ENCODE measurements at regions not wholly inside any gene's neighbourhood (a gene's known extent, or its start where the extent isn't known, plus 50 kb on each side); places are given as distances from the start of the nearest gene placed in this dataset.

DNA sequence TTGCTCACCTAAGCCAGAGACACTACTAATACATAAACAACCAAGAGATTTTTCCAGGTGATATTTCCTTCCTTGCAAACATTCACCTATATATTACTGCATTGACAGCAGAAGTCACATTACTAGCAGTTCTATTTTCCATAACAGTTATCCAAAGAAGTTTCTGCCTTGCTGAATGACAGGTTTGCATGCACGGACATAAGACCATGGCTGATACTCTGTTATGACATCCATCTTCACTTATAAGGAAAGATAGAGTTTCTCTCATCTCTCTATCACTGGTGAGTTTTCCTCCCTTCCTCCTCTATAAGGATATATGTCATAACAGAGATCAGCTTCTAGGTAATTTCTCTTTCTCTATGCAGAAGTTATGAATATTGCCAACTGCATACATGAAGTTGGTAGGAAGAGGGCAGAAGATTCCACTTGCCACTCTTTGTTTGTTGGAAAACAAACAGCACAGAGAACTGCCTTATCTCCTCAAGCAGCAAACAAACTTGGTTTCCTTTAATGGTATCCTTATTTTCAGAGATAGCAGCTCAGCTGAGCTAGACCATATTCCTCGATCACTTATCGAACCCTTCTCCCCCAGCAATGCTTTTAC, 557.0 kb downstream of the VRK1 start:
- Mint-ChIP-seq H3K9me3 (ENCODE audit: insufficient read depth) (peaks cover 4% of the 10 kb centered on the region), H3K36me3 (ENCODE audit: low read depth) (no peaks in the 10 kb centered on the region), H3K27ac (no peak overlapping the region), H3K4me1 (ENCODE audit: low read depth) (peaks cover 10% of the 10 kb centered on the region), H3K27me3 (ENCODE audit: low read depth) (peaks cover 7% of the 10 kb centered on the region), H3K4me3 (no peak overlapping the region)
- POLR2A ChIA-PET: no interaction called here
- no peak for DNase-seq
- CTCF ChIA-PET: no interaction called here
- no peak for ATAC-seq

DNA sequence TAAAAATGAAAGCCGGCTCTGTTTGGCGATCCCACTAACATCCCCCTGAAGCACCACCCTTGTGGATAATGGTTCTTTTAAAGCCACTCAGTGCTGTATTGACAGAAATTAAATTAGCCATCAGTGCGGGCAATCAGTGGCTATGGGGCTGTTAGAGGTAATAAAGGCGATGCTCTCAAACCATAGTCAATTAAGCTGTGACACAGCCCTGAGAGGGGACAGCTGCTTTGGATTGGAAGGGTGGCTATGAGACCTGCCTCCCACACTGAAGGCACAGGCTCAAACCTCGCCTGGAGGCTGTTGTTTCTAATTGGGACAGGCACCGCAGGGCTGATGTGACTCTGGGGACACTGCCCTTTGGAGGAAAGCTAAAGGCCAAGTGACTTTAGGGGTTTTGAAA, 562.2 kb downstream of the VRK1 start:
- Mint-ChIP-seq H3K9me3 (ENCODE audit: insufficient read depth) (peaks cover 4% of the 10 kb centered on the region), H3K36me3 (ENCODE audit: low read depth) (no peaks in the 10 kb centered on the region), H3K4me3 (no peak overlapping the region), H3K4me1 (ENCODE audit: low read depth) (no peaks in the 10 kb centered on the region), H3K27me3 (ENCODE audit: low read depth) (peaks cover 10% of the 10 kb centered on the region), H3K27ac (no peak overlapping the region)
- DNase-seq (no peak), ATAC-seq (no peak)
- CTCF ChIA-PET: no interaction called here
- POLR2A ChIA-PET: no interaction called here

DNA sequence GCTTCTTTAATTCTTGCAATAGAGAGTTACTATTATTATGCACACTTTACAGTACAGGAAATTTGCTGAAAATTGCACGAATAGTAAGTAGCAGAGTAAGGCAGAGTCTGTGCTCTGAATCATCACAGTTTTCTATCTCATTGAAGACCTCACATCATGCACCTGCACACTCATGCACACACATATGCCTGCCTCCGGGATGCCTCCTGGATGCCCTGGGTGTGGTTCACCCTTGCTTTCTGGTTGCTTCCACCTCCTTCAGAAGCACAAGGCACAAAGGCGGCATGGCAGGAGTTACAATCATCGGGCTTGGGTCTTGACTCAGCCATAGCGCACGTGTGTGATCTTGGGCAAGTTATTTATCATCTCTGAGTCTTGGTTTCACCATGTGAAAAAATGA, 564.0 kb downstream of the VRK1 start:
- H3K27ac Mint-ChIP-seq: no peak overlapping the region
- ChIA-PET POLR2A (no interaction called here), CTCF (no interaction called here)
- H3K9me3 Mint-ChIP-seq (ENCODE audit: insufficient read depth): peaks cover 4% of the 10 kb centered on the region
- no peaks in the 10 kb centered on the region for H3K36me3 Mint-ChIP-seq (ENCODE audit: low read depth)
- no peak for ATAC-seq
- H3K4me1 Mint-ChIP-seq (ENCODE audit: low read depth): no peaks in the 10 kb centered on the region
- peaks cover 16% of the 10 kb centered on the region for H3K27me3 Mint-ChIP-seq (ENCODE audit: low read depth)
- no peak overlapping the region for H3K4me3 Mint-ChIP-seq
- no peak for DNase-seq

DNA sequence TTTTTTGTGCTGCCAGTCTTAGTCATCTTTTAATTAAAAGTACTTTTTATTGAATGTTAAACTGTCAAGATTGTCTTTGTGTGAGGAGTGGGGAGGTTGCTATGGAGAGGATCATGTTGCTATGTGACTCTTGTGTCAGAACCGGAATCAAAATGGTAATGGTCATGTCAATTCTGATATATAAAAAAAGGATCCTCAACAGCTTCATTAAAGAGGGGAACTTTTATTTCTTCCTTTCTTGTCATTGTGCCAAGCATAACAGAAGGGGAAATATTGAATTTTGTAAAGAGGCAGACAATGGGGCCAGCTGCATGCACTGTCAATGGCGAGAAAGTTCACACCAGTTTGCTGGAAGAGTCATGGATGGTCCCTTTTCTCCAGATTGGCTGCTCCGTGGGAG, 564.8 kb downstream of the VRK1 start:
- Mint-ChIP-seq H3K36me3 (ENCODE audit: low read depth) (no peaks in the 10 kb centered on the region), H3K27me3 (ENCODE audit: low read depth) (peaks cover 14% of the 10 kb centered on the region), H3K4me3 (no peak overlapping the region), H3K4me1 (ENCODE audit: low read depth) (no peaks in the 10 kb centered on the region), H3K27ac (no peak overlapping the region), H3K9me3 (ENCODE audit: insufficient read depth) (no peaks in the 10 kb centered on the region)
- DNase-seq (no peak), ATAC-seq (no peak)
- ChIA-PET CTCF (no interaction called here), POLR2A (no interaction called here)

- no peaks in the 10 kb centered on the region for H3K4me1 Mint-ChIP-seq (ENCODE audit: low read depth)
- ATAC-seq: no peak
- peaks cover 9% of the 10 kb centered on the region for H3K27me3 Mint-ChIP-seq (ENCODE audit: low read depth)
- H3K9me3 Mint-ChIP-seq (ENCODE audit: insufficient read depth): peaks cover 6% of the 10 kb centered on the region
- DNase-seq: no peak
- no peak overlapping the region for H3K27ac Mint-ChIP-seq
- ChIA-PET POLR2A (no interaction called here), CTCF (interaction anchor here (0.7 kb wide), 1 partner anchor 106 kb away, joined by 3 read pairs; no protein-coding TSS in a partner anchor)
- H3K4me3 Mint-ChIP-seq: no peak overlapping the region
- H3K36me3 Mint-ChIP-seq (ENCODE audit: low read depth): no peaks in the 10 kb centered on the region
Observed at GRCh38 chr14:97366400-97366799, 569.2 kb downstream of the VRK1 start.

DNA sequence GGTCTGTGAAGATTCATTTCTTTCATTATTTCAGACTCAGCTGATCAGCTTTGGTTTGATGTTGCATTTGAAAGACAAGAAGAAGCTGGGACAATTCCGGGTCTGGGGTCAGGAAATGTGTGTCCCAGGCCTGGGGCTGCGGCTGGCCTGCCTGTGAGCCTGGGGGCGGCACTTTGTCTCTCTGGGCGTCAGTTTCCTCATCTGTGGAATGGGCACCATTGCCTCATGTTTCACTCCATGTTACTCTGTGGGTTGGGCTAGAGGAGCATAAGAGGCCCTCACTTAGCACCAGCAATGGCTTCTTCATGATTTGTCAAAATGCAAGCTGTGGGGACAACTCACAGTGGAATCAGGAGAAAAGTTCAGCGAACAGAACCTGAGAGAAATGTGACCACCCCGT, 570.1 kb downstream of the VRK1 start:
- DNase-seq (no peak), ATAC-seq (no peak)
- Mint-ChIP-seq H3K9me3 (ENCODE audit: insufficient read depth) (peaks cover 6% of the 10 kb centered on the region), H3K27ac (no peak overlapping the region), H3K36me3 (ENCODE audit: low read depth) (no peaks in the 10 kb centered on the region), H3K4me1 (ENCODE audit: low read depth) (no peaks in the 10 kb centered on the region), H3K27me3 (ENCODE audit: low read depth) (peaks cover 9% of the 10 kb centered on the region), H3K4me3 (no peak overlapping the region)
- ChIA-PET POLR2A (no interaction called here), CTCF (no interaction called here)

DNA sequence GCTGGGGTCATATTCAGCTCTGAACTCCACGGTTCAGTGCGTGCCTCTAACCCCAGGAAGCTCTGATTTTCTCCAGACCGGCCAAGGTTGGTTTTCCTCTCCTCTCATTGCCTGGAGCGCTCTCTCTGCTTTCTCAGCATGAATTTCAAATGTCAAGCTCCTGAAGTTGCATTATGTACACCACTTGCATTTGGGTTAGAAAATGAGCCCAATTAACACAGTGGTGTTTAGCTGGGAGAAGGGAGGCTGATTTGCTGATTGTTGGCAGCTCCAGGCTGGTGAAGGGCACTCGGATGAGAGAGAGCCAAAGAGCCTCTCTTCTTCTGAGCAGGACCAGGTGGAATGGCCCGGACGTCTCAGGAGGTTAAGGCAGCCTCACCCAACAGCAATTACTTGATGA, 570.9 kb downstream of the VRK1 start:
- CTCF ChIA-PET: no interaction called here
- no peak for ATAC-seq
- Mint-ChIP-seq H3K9me3 (ENCODE audit: insufficient read depth) (peaks cover 6% of the 10 kb centered on the region), H3K36me3 (ENCODE audit: low read depth) (no peaks in the 10 kb centered on the region), H3K4me3 (no peak overlapping the region), H3K27ac (no peak overlapping the region), H3K27me3 (ENCODE audit: low read depth) (peaks cover 6% of the 10 kb centered on the region), H3K4me1 (ENCODE audit: low read depth) (no peaks in the 10 kb centered on the region)
- POLR2A ChIA-PET: no interaction called here
- DNase-seq: no peak

GRCh38 chr14:97368900-97369564, 571.9 kb downstream of the VRK1 start:
- Mint-ChIP-seq H3K36me3 (ENCODE audit: low read depth) (no peaks in the 10 kb centered on the region), H3K4me3 (no peak overlapping the region), H3K9me3 (ENCODE audit: insufficient read depth) (peaks cover 6% of the 10 kb centered on the region), H3K4me1 (ENCODE audit: low read depth) (peaks cover 4% of the 10 kb centered on the region), H3K27me3 (ENCODE audit: low read depth) (peaks cover 11% of the 10 kb centered on the region), H3K27ac (no peak overlapping the region)
- no peak for DNase-seq
- ChIA-PET CTCF (interaction anchor here (0.6 kb wide), 1 partner anchor 10 kb away, joined by 3 read pairs; no protein-coding TSS in a partner anchor), POLR2A (no interaction called here)
- no peak for ATAC-seq

GRCh38 chr14:97369901-97370300, 572.7 kb downstream of the VRK1 start:
- H3K36me3 Mint-ChIP-seq (ENCODE audit: low read depth): no peaks in the 10 kb centered on the region
- ChIA-PET CTCF (interaction anchor here (0.6 kb wide), 1 partner anchor 9 kb away, joined by 3 read pairs; no protein-coding TSS in a partner anchor), POLR2A (no interaction called here)
- no peak overlapping the region for H3K4me3 Mint-ChIP-seq
- no peak for ATAC-seq
- DNase-seq: no peak
- peaks cover 6% of the 10 kb centered on the region for H3K9me3 Mint-ChIP-seq (ENCODE audit: insufficient read depth)
- H3K4me1 Mint-ChIP-seq (ENCODE audit: low read depth): peaks cover 10% of the 10 kb centered on the region
- H3K27me3 Mint-ChIP-seq (ENCODE audit: low read depth): peaks cover 11% of the 10 kb centered on the region
- H3K27ac Mint-ChIP-seq: no peak overlapping the region

- H3K4me1 Mint-ChIP-seq (ENCODE audit: low read depth): peaks cover 47% of the 10 kb centered on the region
- no peak overlapping the region for H3K4me3 Mint-ChIP-seq
- CTCF ChIA-PET: no interaction called here
- peaks cover 16% of the 10 kb centered on the region for H3K27me3 Mint-ChIP-seq (ENCODE audit: low read depth)
- ATAC-seq: no peak
- no peaks in the 10 kb centered on the region for H3K9me3 Mint-ChIP-seq (ENCODE audit: insufficient read depth)
- H3K36me3 Mint-ChIP-seq (ENCODE audit: low read depth): peaks cover 15% of the 10 kb centered on the region
- H3K27ac Mint-ChIP-seq: no peak overlapping the region
- no peak for DNase-seq
- POLR2A ChIA-PET: no interaction called here
Observed at GRCh38 chr14:97376310-97376709, 579.1 kb downstream of the VRK1 start.

- ChIA-PET POLR2A (interaction anchor here (0.6 kb wide), 1 partner anchor 350 kb away, joined by 3 read pairs; no protein-coding TSS in a partner anchor), CTCF (no interaction called here)
- no peaks in the 10 kb centered on the region for H3K9me3 Mint-ChIP-seq (ENCODE audit: insufficient read depth)
- H3K4me3 Mint-ChIP-seq: no peak overlapping the region
- peaks cover 56% of the 10 kb centered on the region for H3K4me1 Mint-ChIP-seq (ENCODE audit: low read depth)
- no peak overlapping the region for H3K27ac Mint-ChIP-seq
- H3K27me3 Mint-ChIP-seq (ENCODE audit: low read depth): peaks cover 20% of the 10 kb centered on the region
- ATAC-seq (no peak), DNase-seq (no peak)
- peaks cover 21% of the 10 kb centered on the region for H3K36me3 Mint-ChIP-seq (ENCODE audit: low read depth)
Observed at GRCh38 chr14:97377550-97377949, 580.4 kb downstream of the VRK1 start.

DNA sequence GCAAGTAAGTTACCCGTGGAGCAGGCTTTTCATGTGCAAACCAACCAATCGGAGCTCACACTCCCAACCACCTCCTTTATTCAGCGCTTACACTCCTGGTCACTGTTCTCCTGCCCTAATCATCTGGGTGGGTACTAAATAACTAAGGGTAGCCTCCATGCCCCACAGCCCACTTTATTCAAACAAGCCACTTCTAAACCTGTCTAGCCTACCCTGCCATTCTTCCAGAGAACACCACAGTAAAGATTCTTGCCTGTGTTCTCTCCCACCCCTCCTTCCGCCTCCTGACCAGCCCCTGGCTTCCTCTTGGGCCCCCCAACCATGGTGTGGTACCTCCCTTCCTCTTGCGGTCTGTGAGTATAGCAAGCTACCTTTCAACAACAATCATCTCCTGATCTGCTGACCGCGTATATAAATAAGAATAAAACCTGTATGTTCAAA, 581.9 kb downstream of the VRK1 start:
- ATAC-seq (peak; percentile 70), DNase-seq (peak; percentile 76)
- Mint-ChIP-seq H3K36me3 (ENCODE audit: low read depth) (peaks cover 21% of the 10 kb centered on the region), H3K4me1 (ENCODE audit: low read depth) (peaks cover 52% of the 10 kb centered on the region), H3K27me3 (ENCODE audit: low read depth) (peaks cover 21% of the 10 kb centered on the region), H3K27ac (peak overlapping the region; percentile 86), H3K4me3 (peak overlapping the region; percentile 50), H3K9me3 (ENCODE audit: insufficient read depth) (no peaks in the 10 kb centered on the region)
- ChIA-PET POLR2A (no interaction called here), CTCF (interaction anchor here (0.6 kb wide), 1 partner anchor 9 kb away, joined by 3 read pairs; no protein-coding TSS in a partner anchor)

All from activated CD8-positive, alpha-beta T cell treated with anti-CD3 and anti-CD28 coated beads, Interleukin-2, amount 10 ng/mL, durations not matched to agents 7 days and 5 days (primary cell).